Upper lobe of left lung (tissue), 6 donors: ENCODE measurements at regions not wholly inside any gene's neighbourhood (a gene's known extent, or its start where the extent isn't known, plus 50 kb on each side); places are given as distances from the start of the nearest gene placed in this dataset.

ENCODE experiments used
- ATAC-seq, 2 donors: fragments of 200-7000 bp; cut with Tn5 transposase; one replicate each; pipeline ENCODE4 v1.9.1; 2022; ENCODE audit warnings: mild to moderate bottlenecking in 2 of 2, moderate library complexity in 2 of 2; ENCODE audit not compliant: low FRiP score in 2 of 2
- DNase-seq, 2 donors: peaks; one replicate each; pipeline ENCODE4 v3.0.0-alpha.2; 2019 to 2020
- H3K27ac ChIP-seq, 4 donors: fragments of 200-600 bp; sonication (generic); one replicate each; pipeline ENCODE4 v1.5.1; 2016 to 2019
- H3K27me3 ChIP-seq, 4 donors: fragments of 200-600 bp; sonication (generic); one replicate each; pipeline ENCODE4 v1.5.1; 2017 to 2019
- H3K36me3 ChIP-seq, 4 donors: fragments of 200-600 bp; sonication (generic); one replicate each; pipeline ENCODE4 v1.5.1; 2016 to 2019
- H3K4me1 ChIP-seq, 4 donors: fragments of 200-600 bp; sonication (generic); one replicate each; pipeline ENCODE4 v1.5.1; 2018 to 2019
- H3K4me3 ChIP-seq, 4 donors: fragments of 200-600 bp; sonication (generic); one replicate each; pipeline ENCODE4 v1.5.1; 2017 to 2019; ENCODE audit warnings: mild to moderate bottlenecking in 2 of 4, moderate library complexity in 1 of 4
- H3K9me3 ChIP-seq, 4 donors: fragments of 200-600 bp; sonication (generic); one replicate each; pipeline ENCODE4 v1.5.1; 2018 to 2019
- EP300 ChIP-seq, 4 donors: sonication (generic); formaldehyde crosslinking; IDR thresholded peaks; one replicate each; pipeline ENCODE4 v1.5.1; 2017; ENCODE audit warnings: antibody characterized with exemption in 4 of 4, control low read depth in 2 of 4
- POLR2A ChIP-seq, 4 donors: fragments of 450-650 bp; IDR thresholded peaks; one replicate each; pipeline ENCODE4 v1.5.1; 2016 to 2017; ENCODE audit warnings: antibody characterized with exemption in 4 of 4, mild to moderate bottlenecking in 2 of 4
- POLR2AphosphoS5 ChIP-seq, 2 donors: sonication (generic); formaldehyde crosslinking; IDR thresholded peaks; one replicate each; pipeline ENCODE4 v1.5.1; 2017; ENCODE audit warnings: antibody characterized with exemption in 2 of 2
- WGBS, 2 donors: methylation state at CpG; one replicate each; pipeline ENCODE4 v1.1.5; 2017 to 2018; 5-methylcytosine and 5-hydroxymethylcytosine counted together
- TF ChIP-seq, protein P1 (sequence below), 6 experiments: fragments of 450-650 bp in 4 of 6; fragments of 200-600 bp in 2 of 6; sonication (generic) in 2 of 6; IDR thresholded peaks; one replicate each; pipeline ENCODE4 v1.5.1; 2016 to 2019; ENCODE audit warnings: antibody characterized with exemption in 6 of 6
- donor health status: DM: no; HTN: no; CAD: no; lungs with moderate emphysema.
- donor health status: DM: no; HTN: yes; CAD: no; lungs with severe emphysema.

DNA sequence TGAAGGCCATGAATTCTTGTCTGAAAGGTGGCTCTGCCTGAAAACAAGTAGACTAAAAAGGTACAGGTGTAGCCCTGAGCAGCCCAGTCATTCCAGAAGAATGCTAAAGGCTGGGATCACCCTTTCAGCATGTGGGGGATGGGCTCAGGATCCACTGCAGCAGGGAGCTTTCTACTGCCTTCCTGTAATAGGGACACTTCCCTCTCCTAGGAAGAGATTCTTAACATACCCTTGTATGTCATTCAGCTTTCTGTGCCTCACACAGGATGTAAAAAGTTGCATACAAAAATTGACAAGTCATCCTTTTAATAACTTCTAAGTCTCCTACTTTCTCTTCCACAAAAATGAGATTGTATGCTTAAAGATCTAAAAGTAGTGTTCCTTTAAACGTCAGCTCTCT, 123.3 kb downstream of the ZNF518B start:
- Histone ChIP-seq H3K27me3 (no peaks in the 10 kb centered on the region), H3K36me3 (no peaks in the 10 kb centered on the region), H3K9me3 (no peaks in the 10 kb centered on the region), H3K27ac (no peak overlapping the region), H3K4me3 (no peak overlapping the region), H3K4me1 (no peaks in the 10 kb centered on the region)
- no peak for ATAC-seq
- 38 to 55% methylated on average over 1 of the region's 1 CpG for WGBS, 2 donors
- DNase-seq: no peak
- TF ChIP-seq EP300 (IDR thresholded peaks at IDR 0.05) (no peak), POLR2AphosphoS5 (IDR thresholded peaks at IDR 0.05) (no peak), POLR2A (IDR thresholded peaks at IDR 0.05) (no peak)
- TF ChIP-seq, protein P1, sequence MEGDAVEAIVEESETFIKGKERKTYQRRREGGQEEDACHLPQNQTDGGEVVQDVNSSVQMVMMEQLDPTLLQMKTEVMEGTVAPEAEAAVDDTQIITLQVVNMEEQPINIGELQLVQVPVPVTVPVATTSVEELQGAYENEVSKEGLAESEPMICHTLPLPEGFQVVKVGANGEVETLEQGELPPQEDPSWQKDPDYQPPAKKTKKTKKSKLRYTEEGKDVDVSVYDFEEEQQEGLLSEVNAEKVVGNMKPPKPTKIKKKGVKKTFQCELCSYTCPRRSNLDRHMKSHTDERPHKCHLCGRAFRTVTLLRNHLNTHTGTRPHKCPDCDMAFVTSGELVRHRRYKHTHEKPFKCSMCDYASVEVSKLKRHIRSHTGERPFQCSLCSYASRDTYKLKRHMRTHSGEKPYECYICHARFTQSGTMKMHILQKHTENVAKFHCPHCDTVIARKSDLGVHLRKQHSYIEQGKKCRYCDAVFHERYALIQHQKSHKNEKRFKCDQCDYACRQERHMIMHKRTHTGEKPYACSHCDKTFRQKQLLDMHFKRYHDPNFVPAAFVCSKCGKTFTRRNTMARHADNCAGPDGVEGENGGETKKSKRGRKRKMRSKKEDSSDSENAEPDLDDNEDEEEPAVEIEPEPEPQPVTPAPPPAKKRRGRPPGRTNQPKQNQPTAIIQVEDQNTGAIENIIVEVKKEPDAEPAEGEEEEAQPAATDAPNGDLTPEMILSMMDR (IDR thresholded peaks at IDR 0.05): no peak

DNA sequence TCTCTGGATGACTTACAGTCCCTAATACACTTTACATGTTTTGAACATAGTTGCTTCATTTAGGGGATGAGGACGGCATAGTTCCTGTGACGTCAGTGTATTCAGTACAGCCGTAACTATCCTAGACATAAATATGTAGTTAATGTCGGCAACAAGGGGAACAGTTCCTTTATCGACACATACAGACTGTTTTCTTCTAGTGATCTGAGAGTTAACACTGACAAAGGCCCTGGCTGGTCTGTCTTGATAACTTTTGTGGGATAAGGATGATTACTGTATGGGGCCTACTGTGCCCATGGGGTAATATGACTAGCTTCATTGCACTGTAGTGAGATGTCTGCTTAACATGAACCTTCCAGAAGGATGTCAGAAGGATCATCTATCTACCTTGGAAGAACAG, 131.2 kb downstream of the ZNF518B start:
- TF ChIP-seq EP300 (IDR thresholded peaks at IDR 0.05) (no peak), POLR2AphosphoS5 (IDR thresholded peaks at IDR 0.05) (no peak), POLR2A (IDR thresholded peaks at IDR 0.05) (no peak)
- TF ChIP-seq, protein P1 (IDR thresholded peaks at IDR 0.05): no peak
- no peaks in the 10 kb centered on the region for H3K27me3 ChIP-seq
- H3K36me3 ChIP-seq: no peaks in the 10 kb centered on the region
- ATAC-seq (no peak), DNase-seq (no peak)
- H3K9me3 ChIP-seq: no peaks in the 10 kb centered on the region
- H3K4me1 ChIP-seq: no peaks in the 10 kb centered on the region
- H3K27ac ChIP-seq: no peak overlapping the region
- no peak overlapping the region for H3K4me3 ChIP-seq
- WGBS, 2 donors: 87 to 89% methylated on average over 5 of the region's 5 CpGs

DNA sequence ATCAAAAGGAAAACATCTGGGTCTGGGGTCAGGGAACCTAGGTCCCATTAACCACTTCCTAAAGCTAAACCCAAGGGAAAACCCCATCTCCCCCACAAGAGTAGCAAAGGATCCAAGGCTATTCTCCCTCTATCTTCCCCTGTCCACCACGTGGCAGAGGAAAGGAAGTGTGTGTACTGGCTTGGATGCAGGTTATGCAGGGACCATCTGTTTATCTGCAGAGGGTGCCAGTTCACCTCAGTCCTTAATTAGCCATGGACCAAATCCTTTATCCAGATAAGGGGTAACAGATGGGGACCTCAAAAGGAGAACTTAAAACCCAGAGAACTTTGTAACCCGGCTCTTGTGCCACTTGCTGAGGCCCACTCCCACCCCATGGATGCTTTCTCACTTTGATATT, 135.3 kb downstream of the ZNF518B start:
- no peaks in the 10 kb centered on the region for H3K9me3 ChIP-seq
- no peak overlapping the region for H3K27ac ChIP-seq
- DNase-seq (no peak), ATAC-seq (no peak)
- no peaks in the 10 kb centered on the region for H3K36me3 ChIP-seq
- WGBS, 2 donors: 49 to 51% methylated on average over 2 of the region's 2 CpGs
- no peak overlapping the region for H3K4me3 ChIP-seq
- no peaks in the 10 kb centered on the region for H3K4me1 ChIP-seq
- TF ChIP-seq EP300 (IDR thresholded peaks at IDR 0.05) (no peak), POLR2AphosphoS5 (IDR thresholded peaks at IDR 0.05) (no peak), POLR2A (IDR thresholded peaks at IDR 0.05) (no peak)
- TF ChIP-seq, protein P1 (IDR thresholded peaks at IDR 0.05): no peak
- H3K27me3 ChIP-seq: no peaks in the 10 kb centered on the region

DNA sequence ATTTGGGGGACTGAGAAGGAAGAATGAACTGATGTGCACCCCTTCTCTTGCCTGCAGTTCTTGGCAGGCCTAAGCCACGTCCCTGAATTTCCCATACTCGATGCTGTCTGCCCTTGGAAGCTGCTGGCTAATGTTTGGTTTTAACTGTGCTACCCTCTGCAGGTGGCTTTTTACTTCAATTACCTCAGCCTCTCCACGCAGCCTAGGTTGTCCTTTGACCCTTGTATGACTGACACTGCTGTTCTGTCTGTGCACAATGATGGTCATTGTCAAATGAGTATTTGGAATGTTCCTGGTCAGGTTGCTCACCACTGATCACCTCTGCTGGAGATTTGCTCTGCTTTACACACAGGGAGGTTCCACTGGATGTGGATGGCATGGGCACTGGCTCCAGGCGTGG, 137.1 kb downstream of the ZNF518B start:
- no peaks in the 10 kb centered on the region for H3K9me3 ChIP-seq
- TF ChIP-seq POLR2A (IDR thresholded peaks at IDR 0.05): no peak
- no peak for TF ChIP-seq POLR2AphosphoS5 (IDR thresholded peaks at IDR 0.05)
- TF ChIP-seq, protein P1 (IDR thresholded peaks at IDR 0.05): no peak
- TF ChIP-seq EP300 (IDR thresholded peaks at IDR 0.05): no peak
- no peak for ATAC-seq
- peak in 1 of 2 donors; percentile 3 for DNase-seq
- no peaks in the 10 kb centered on the region for H3K27me3 ChIP-seq
- H3K27ac ChIP-seq: no peak overlapping the region
- 70 to 73% methylated on average over 3 to 4 of the region's 4 CpGs for WGBS, 2 donors
- no peak overlapping the region for H3K4me3 ChIP-seq
- no peaks in the 10 kb centered on the region for H3K4me1 ChIP-seq
- H3K36me3 ChIP-seq: no peaks in the 10 kb centered on the region

DNA sequence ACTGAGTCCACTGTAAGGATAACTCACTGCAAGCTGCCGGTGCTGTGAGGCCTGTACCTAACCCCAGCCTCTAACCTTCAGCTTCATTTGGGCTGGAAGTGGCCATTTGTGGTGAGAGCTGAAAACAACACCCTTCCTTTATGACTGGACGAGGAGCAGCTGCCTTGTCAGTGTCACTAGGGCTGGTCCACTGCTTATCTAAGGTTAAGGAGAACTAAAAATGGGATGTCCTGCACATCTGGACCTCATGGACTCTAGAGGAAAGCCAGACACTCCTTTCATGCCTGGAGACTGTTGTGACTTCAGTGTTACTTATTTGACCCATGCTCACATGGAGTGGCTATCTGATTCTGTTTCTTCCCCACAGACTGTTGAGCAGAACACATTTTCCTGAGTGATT, 139.9 kb downstream of the ZNF518B start:
- no peak for ATAC-seq
- H3K27ac ChIP-seq: no peak overlapping the region
- H3K4me3 ChIP-seq: no peak overlapping the region
- DNase-seq: no peak
- H3K27me3 ChIP-seq: no peaks in the 10 kb centered on the region
- no peaks in the 10 kb centered on the region for H3K36me3 ChIP-seq
- TF ChIP-seq EP300 (IDR thresholded peaks at IDR 0.05) (no peak), POLR2A (IDR thresholded peaks at IDR 0.05) (no peak), POLR2AphosphoS5 (IDR thresholded peaks at IDR 0.05) (no peak)
- TF ChIP-seq, protein P1 (IDR thresholded peaks at IDR 0.05): no peak
- WGBS, 2 donors: 83 to 100% methylated on average over 2 of the region's 2 CpGs
- H3K9me3 ChIP-seq: no peaks in the 10 kb centered on the region
- H3K4me1 ChIP-seq: no peaks in the 10 kb centered on the region
